ENCODE measurements at regions not wholly inside any gene's neighbourhood (a gene's known extent, or its start where the extent isn't known, plus 50 kb on each side); places are given as distances from the start of the nearest gene placed in this dataset.
"Not testable (repeated sequence)": the region's sequence is repeated elsewhere in the genome, so short reads cannot be mapped to it uniquely, and the experiment has no call there.

GRCh38 chrY:7720974-7721373 is 809.4 kb upstream of the AMELY start:
- DNase-seq = peak; percentile 85

- peak; percentile 4 for DNase-seq
These were observed 807.7 kb upstream of the AMELY start for GRCh38 chrY:7719271-7719670.

GRCh38 chrY:7718626-7719025 is 807.1 kb upstream of the AMELY start:
- peak; percentile 4 for DNase-seq

- no peak for DNase-seq
These were observed 806.6 kb upstream of the AMELY start for GRCh38 chrY:7718126-7718525.

GRCh38 chrY:7714426-7714825 is 802.9 kb upstream of the AMELY start:
- peak; percentile 22 for DNase-seq

- DNase-seq = not testable (repeated sequence)
These were observed 802.2 kb upstream of the AMELY start for GRCh38 chrY:7713738-7714137.

GRCh38 chrY:7712289-7712688 is 800.7 kb upstream of the AMELY start:
- DNase-seq = no peak

- DNase-seq = no peak
These were observed 792.1 kb upstream of the AMELY start for GRCh38 chrY:7703578-7704140.

- DNase-seq = no peak
These were observed 790.9 kb upstream of the AMELY start for GRCh38 chrY:7702481-7702880.

GRCh38 chrY:7701676-7702075 is 790.1 kb upstream of the AMELY start:
- DNase-seq = no peak

- DNase-seq = no peak
These were observed 786.0 kb upstream of the AMELY start for GRCh38 chrY:7697506-7697905.

- peak; percentile 1 for DNase-seq
These were observed 781.1 kb upstream of the AMELY start for GRCh38 chrY:7692701-7693100.

GRCh38 chrY:7687086-7687485 is 775.5 kb upstream of the AMELY start:
- no peak for DNase-seq

- DNase-seq = no peak
These were observed 773.0 kb upstream of the AMELY start for GRCh38 chrY:7684546-7684945.

- no peak for DNase-seq
These were observed 770.8 kb upstream of the AMELY start for GRCh38 chrY:7682386-7682785.

GRCh38 chrY:7681426-7681825 is 769.9 kb upstream of the AMELY start:
- DNase-seq = no peak

- no peak for DNase-seq
These were observed 762.9 kb upstream of the AMELY start for GRCh38 chrY:7674465-7674864.

- no peak for DNase-seq
These were observed 761.2 kb upstream of the AMELY start for GRCh38 chrY:7672796-7673195.

GRCh38 chrY:7663261-7663660 is 751.7 kb upstream of the AMELY start:
- no peak for DNase-seq

- no peak for DNase-seq
These were observed 747.5 kb upstream of the AMELY start for GRCh38 chrY:7659047-7659446.

GRCh38 chrY:7656596-7656995 is 745.0 kb upstream of the AMELY start:
- DNase-seq = no peak

- DNase-seq = no peak
These were observed 743.4 kb upstream of the AMELY start for GRCh38 chrY:7654985-7655384.

GRCh38 chrY:7649866-7650265 is 738.3 kb upstream of the AMELY start:
- not testable (repeated sequence) for DNase-seq
